Keratinocyte (primary cell): ENCODE measurements at regions not wholly inside any gene's neighbourhood (a gene's known extent, or its start where the extent isn't known, plus 50 kb on each side); places are given as distances from the start of the nearest gene placed in this dataset.

Experiments
- DNase-seq: peaks from one replicate; pipeline ENCODE4 v3.0.0-alpha.2; 2011; ENCODE audit warnings: low read depth, missing footprints, low spot score
- FAIRE-seq: peaks from 2 replicates; lab custom pipeline; 2011; peaks lifted over from hg19 to GRCh38; lab: Jason Lieb, UNC
- H2AFZ ChIP-seq: 2 replicates; pipeline ENCODE4 v1.6.0; 2012; ENCODE audit warnings: low read length, control low read depth, inconsistent platforms; ENCODE audit not compliant: control insufficient read depth
- H3K27ac ChIP-seq: 2 replicates; pipeline ENCODE4 v1.5.1; 2011; ENCODE audit warnings: low read length; ENCODE audit not compliant: control insufficient read depth, insufficient read depth
- H3K27me3 ChIP-seq: 3 replicates; pipeline ENCODE4 v1.6.0; 2011; ENCODE audit warnings: low read length; ENCODE audit not compliant: control insufficient read depth, insufficient read depth; ENCODE audit errors: extremely low read depth
- H3K36me3 ChIP-seq, 2 experiments: 2 replicates in 1 of 2; 3 replicates in 1 of 2; pipeline ENCODE4 v1.5.1; 2011; ENCODE audit warnings: low read length in 2 of 2, mild to moderate bottlenecking in 1 of 2; ENCODE audit not compliant: control insufficient read depth in 2 of 2, insufficient read depth in 2 of 2; ENCODE audit errors: extremely low read depth in 1 of 2
- H3K4me1 ChIP-seq: 3 replicates; pipeline ENCODE4 v1.5.1; 2011; ENCODE audit warnings: low read length; ENCODE audit not compliant: control insufficient read depth, insufficient read depth; ENCODE audit errors: extremely low read depth
- H3K4me2 ChIP-seq: 3 replicates; pipeline ENCODE4 v1.6.0; 2011; ENCODE audit warnings: low read depth, low read length; ENCODE audit not compliant: control insufficient read depth, insufficient read depth; ENCODE audit errors: extremely low read depth
- H3K4me3 ChIP-seq, 3 experiments: fragments of 200-600 bp in 1 of 3; sonication (generic) in 1 of 3; 2 replicates in 2 of 3; 3 replicates in 1 of 3; pipeline ENCODE4 v1.5.1; 2011 to 2016; ENCODE audit warnings: low read length in 3 of 3, mild to moderate bottlenecking in 3 of 3, control low read depth in 2 of 3, inconsistent platforms in 1 of 3, low read depth in 1 of 3, mixed read lengths in 1 of 3, mixed run types in 1 of 3, moderate library complexity in 1 of 3; ENCODE audit not compliant: control insufficient read depth in 2 of 3, insufficient read depth in 2 of 3; ENCODE audit errors: extremely low read depth in 1 of 3
- H3K79me2 ChIP-seq: 2 replicates; pipeline ENCODE4 v1.6.0; 2012; ENCODE audit warnings: low read length; ENCODE audit not compliant: control insufficient read depth, insufficient read depth
- H3K9ac ChIP-seq: 3 replicates; pipeline ENCODE4 v1.6.0; 2011; ENCODE audit warnings: low read length; ENCODE audit not compliant: control insufficient read depth, insufficient read depth; ENCODE audit errors: extremely low read depth
- H3K9me1 ChIP-seq: 3 replicates; pipeline ENCODE4 v1.6.0; 2011; ENCODE audit warnings: low read length; ENCODE audit not compliant: control insufficient read depth, insufficient read depth; ENCODE audit errors: extremely low read depth
- H3K9me3 ChIP-seq: 2 replicates; pipeline ENCODE4 v1.5.1; 2012; ENCODE audit warnings: low read depth, low read length; ENCODE audit not compliant: control insufficient read depth
- H4K20me1 ChIP-seq: 3 replicates; pipeline ENCODE4 v1.6.0; 2011; ENCODE audit warnings: low read length; ENCODE audit not compliant: control insufficient read depth, insufficient read depth; ENCODE audit errors: extremely low read depth
- EZH2 ChIP-seq: IDR thresholded peaks from one replicate; pipeline ENCODE4 v1.6.1; 2012; ENCODE audit warnings: inconsistent platforms, mild to moderate bottlenecking, low read length, moderate library complexity
- dilution Hi-C: fragments of 300-500 bp; cut with MboI; formaldehyde crosslinking; loops from one replicate; pipeline ENCODE4 v1.7.0; 2020; ENCODE audit warnings: low sequenced_read_pairs; ENCODE audit not compliant: extremely low pct_ligation_motif_present
- TF ChIP-seq, protein P1 (sequence below), 3 experiments: IDR thresholded peaks in 1 of 3; conservative IDR thresholded peaks in 1 of 3; optimal IDR thresholded peaks in 1 of 3; 2 replicates in 2 of 3; 3 replicates in 1 of 3; pipeline versions ENCODE3 to v1.5.1; 2011; ENCODE audit warnings: low read length in 3 of 3, mild to moderate bottlenecking in 3 of 3, moderate library complexity in 2 of 3, control low read depth in 1 of 3, inconsistent platforms in 1 of 3; ENCODE audit not compliant: insufficient read depth in 2 of 3; ENCODE audit errors: extremely low read depth in 1 of 3

DNA sequence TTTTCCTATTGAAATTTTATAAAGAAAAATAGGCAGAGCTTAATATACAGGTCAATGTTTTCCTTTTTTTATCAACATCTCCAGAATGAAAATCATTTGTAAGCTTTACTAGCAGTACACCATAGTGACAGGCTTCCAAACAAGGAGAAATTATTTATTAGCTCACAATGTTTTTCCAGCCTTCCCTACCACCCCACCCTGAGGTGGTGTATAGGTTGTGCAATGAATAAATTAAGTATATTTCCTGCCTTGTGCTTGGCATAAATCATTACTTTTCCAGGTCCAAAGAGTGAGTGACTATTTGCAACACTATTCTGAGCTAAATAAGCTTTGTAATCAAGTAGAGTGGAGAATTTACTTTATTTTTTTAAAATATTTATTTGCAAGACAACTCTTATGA lies 876.2 kb upstream of the POU3F3 start:
- DNase-seq = no peak
- no peak overlapping the region for H3K4me2 ChIP-seq
- FAIRE-seq = no peak
- H3K9ac ChIP-seq = no peak overlapping the region
- dilution Hi-C loops = no loop called here
- no peaks in the 10 kb centered on the region for H3K79me2 ChIP-seq
- no peak overlapping the region for H2AFZ ChIP-seq
- H3K36me3 ChIP-seq = no peaks in the 10 kb centered on the region
- no peak overlapping the region for H3K4me3 ChIP-seq
- no peaks in the 10 kb centered on the region for H4K20me1 ChIP-seq
- no peaks in the 10 kb centered on the region for H3K9me3 ChIP-seq
- no peaks in the 10 kb centered on the region for H3K9me1 ChIP-seq
- no peaks in the 10 kb centered on the region for H3K27me3 ChIP-seq
- TF ChIP-seq, protein P1, sequence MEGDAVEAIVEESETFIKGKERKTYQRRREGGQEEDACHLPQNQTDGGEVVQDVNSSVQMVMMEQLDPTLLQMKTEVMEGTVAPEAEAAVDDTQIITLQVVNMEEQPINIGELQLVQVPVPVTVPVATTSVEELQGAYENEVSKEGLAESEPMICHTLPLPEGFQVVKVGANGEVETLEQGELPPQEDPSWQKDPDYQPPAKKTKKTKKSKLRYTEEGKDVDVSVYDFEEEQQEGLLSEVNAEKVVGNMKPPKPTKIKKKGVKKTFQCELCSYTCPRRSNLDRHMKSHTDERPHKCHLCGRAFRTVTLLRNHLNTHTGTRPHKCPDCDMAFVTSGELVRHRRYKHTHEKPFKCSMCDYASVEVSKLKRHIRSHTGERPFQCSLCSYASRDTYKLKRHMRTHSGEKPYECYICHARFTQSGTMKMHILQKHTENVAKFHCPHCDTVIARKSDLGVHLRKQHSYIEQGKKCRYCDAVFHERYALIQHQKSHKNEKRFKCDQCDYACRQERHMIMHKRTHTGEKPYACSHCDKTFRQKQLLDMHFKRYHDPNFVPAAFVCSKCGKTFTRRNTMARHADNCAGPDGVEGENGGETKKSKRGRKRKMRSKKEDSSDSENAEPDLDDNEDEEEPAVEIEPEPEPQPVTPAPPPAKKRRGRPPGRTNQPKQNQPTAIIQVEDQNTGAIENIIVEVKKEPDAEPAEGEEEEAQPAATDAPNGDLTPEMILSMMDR (optimal IDR thresholded peaks at IDR 0.05 in 1 of 3, IDR thresholded peaks at IDR 0.05 in 1 of 3, conservative IDR thresholded peaks at IDR 0.05 in 1 of 3; ENCODE audit: extremely low read depth in 1 of 3, insufficient read depth in 2 of 3, low read length in 3 of 3) = no peak
- TF ChIP-seq EZH2 = no peak
- H3K27ac ChIP-seq = no peak overlapping the region
- no peaks in the 10 kb centered on the region for H3K4me1 ChIP-seq

DNA sequence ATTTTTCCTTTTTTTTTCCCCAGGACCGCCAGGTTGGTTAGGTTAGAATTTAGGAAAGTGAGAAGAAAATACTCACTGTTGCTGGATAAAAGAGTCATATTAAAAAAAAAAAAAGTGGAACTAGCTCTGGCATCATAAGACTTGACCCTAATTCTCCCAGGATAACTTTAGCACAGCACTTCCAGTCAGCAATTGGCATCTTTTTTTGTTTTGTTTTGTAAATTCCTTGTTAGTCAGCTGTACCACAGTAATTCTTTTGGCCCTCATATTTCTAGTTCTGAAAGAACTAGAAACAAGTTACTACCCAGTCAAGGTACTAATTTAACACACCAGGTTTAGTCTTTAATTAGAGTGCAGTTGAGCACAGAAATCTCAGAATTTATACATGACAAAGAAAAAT lies 873.5 kb upstream of the POU3F3 start:
- no peak overlapping the region for H3K27ac ChIP-seq
- no peaks in the 10 kb centered on the region for H4K20me1 ChIP-seq
- DNase-seq (no peak), FAIRE-seq (no peak)
- H3K79me2 ChIP-seq = no peaks in the 10 kb centered on the region
- no peak overlapping the region for H3K4me2 ChIP-seq
- dilution Hi-C loops = no loop called here
- H3K9me1 ChIP-seq = no peaks in the 10 kb centered on the region
- no peaks in the 10 kb centered on the region for H3K4me1 ChIP-seq
- H3K36me3 ChIP-seq = no peaks in the 10 kb centered on the region
- H3K27me3 ChIP-seq = no peaks in the 10 kb centered on the region
- no peaks in the 10 kb centered on the region for H3K9me3 ChIP-seq
- H3K9ac ChIP-seq = no peak overlapping the region
- no peak overlapping the region for H2AFZ ChIP-seq
- TF ChIP-seq, protein P1 (optimal IDR thresholded peaks at IDR 0.05 in 1 of 3, IDR thresholded peaks at IDR 0.05 in 1 of 3, conservative IDR thresholded peaks at IDR 0.05 in 1 of 3; ENCODE audit: extremely low read depth in 1 of 3, insufficient read depth in 2 of 3, low read length in 3 of 3) = no peak
- no peak for TF ChIP-seq EZH2
- no peak overlapping the region for H3K4me3 ChIP-seq
